ENCODE measurements at regions not wholly inside any gene's neighbourhood (a gene's known extent, or its start where the extent isn't known, plus 50 kb on each side); places are given as distances from the start of the nearest gene placed in this dataset.

- TF ChIP-seq POLR2A (IDR thresholded peaks at IDR 0.05): no peak
- TF ChIP-seq CTCF (IDR thresholded peaks at IDR 0.05): no peak
- Histone ChIP-seq H3K4me1 (no peaks in the 10 kb centered on the region), H3K9me3 (no peaks in the 10 kb centered on the region), H3K4me3 (replicated peaks in 1 of 3) (no peak overlapping the region), H3K36me3 (no peaks in the 10 kb centered on the region), H3K27ac (no peak overlapping the region), H3K27me3 (no peaks in the 10 kb centered on the region)
- intact Hi-C loops (cut with DNase I): no loop called here
- no peak for DNase-seq
- WGBS, 2 donors: 71 to 75% methylated on average over 16 of the region's 16 CpGs
These were observed 138.5 kb downstream of the WSCD1 start for GRCh38 chr17:6208608-6209180.

- DNase-seq: no peak
- H3K4me1 ChIP-seq: no peaks in the 10 kb centered on the region
- 86 to 87% methylated on average over 6 of the region's 6 CpGs for WGBS, 2 donors
- H3K4me3 ChIP-seq (replicated peaks in 1 of 3): no peak overlapping the region
- intact Hi-C loops (cut with DNase I): no loop called here
- no peak for TF ChIP-seq POLR2A (IDR thresholded peaks at IDR 0.05)
- TF ChIP-seq CTCF (IDR thresholded peaks at IDR 0.05): no peak
- no peaks in the 10 kb centered on the region for H3K27me3 ChIP-seq
- H3K27ac ChIP-seq: no peak overlapping the region
- H3K36me3 ChIP-seq: no peaks in the 10 kb centered on the region
- H3K9me3 ChIP-seq: no peaks in the 10 kb centered on the region
These were observed 135.3 kb downstream of the WSCD1 start for GRCh38 chr17:6205525-6205924.

GRCh38 chr17:6205033-6205432 lies 134.9 kb downstream of the WSCD1 start:
- TF ChIP-seq POLR2A (IDR thresholded peaks at IDR 0.05): no peak
- no peak for TF ChIP-seq CTCF (IDR thresholded peaks at IDR 0.05)
- Histone ChIP-seq H3K4me1 (no peaks in the 10 kb centered on the region), H3K9me3 (no peaks in the 10 kb centered on the region), H3K27ac (no peak overlapping the region), H3K4me3 (replicated peaks in 1 of 3) (no peak overlapping the region), H3K27me3 (no peaks in the 10 kb centered on the region), H3K36me3 (no peaks in the 10 kb centered on the region)
- DNase-seq: no peak
- intact Hi-C loops (cut with DNase I): no loop called here
- WGBS, 2 donors: 58 to 59% methylated on average over 4 of the region's 4 CpGs

DNA sequence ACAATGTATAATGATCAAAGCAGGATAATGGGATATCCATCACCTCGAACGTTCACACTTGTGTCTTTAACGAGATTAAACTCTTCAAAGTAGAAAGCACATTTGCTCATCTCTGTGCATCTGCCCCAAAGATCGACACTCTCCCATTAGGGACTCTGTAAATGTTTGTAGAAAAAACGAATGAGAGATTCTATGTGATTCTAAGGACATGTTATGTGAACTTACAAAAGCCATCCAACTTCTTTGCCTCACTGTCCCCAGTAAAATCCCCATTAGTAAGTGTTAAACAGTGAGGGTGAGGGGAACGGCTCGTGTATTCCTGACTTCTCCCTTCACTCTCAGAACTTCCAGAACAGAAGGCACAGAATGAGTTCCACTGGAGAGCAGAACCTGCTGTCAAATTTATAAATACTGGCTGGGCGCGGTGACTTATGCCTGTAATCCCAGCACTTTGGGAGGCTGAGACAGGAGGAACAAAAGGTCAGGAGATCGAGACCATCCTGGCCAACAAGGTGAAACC lies 134.1 kb downstream of the WSCD1 start:
- Histone ChIP-seq H3K27ac (no peak overlapping the region), H3K4me3 (replicated peaks in 1 of 3) (no peak overlapping the region), H3K27me3 (no peaks in the 10 kb centered on the region), H3K36me3 (no peaks in the 10 kb centered on the region), H3K9me3 (no peaks in the 10 kb centered on the region), H3K4me1 (no peaks in the 10 kb centered on the region)
- intact Hi-C loops (cut with DNase I): no loop called here
- TF ChIP-seq POLR2A (IDR thresholded peaks at IDR 0.05) (no peak), CTCF (IDR thresholded peaks at IDR 0.05) (no peak)
- no peak for DNase-seq
- WGBS, 2 donors: 68 to 75% methylated on average over 10 of the region's 10 CpGs

- Histone ChIP-seq H3K36me3 (no peaks in the 10 kb centered on the region), H3K4me3 (replicated peaks in 1 of 3) (no peak overlapping the region), H3K4me1 (no peaks in the 10 kb centered on the region), H3K27ac (no peak overlapping the region), H3K27me3 (no peaks in the 10 kb centered on the region), H3K9me3 (no peaks in the 10 kb centered on the region)
- TF ChIP-seq CTCF (IDR thresholded peaks at IDR 0.05): no peak
- no peak for TF ChIP-seq POLR2A (IDR thresholded peaks at IDR 0.05)
- WGBS, 2 donors: 84 to 87% methylated on average over 4 of the region's 4 CpGs
- DNase-seq: no peak
- intact Hi-C loops (cut with DNase I): no loop called here
These were observed 126.2 kb downstream of the WSCD1 start for GRCh38 chr17:6196355-6196754.

All from thyroid gland (tissue), 4 donors.